ENCODE measurements at regions not wholly inside any gene's neighbourhood (a gene's known extent, or its start where the extent isn't known, plus 50 kb on each side); places are given as distances from the start of the nearest gene placed in this dataset.

- TF ChIP-seq POLR2A (IDR thresholded peaks at IDR 0.05), result no peak
- TF ChIP-seq CTCF (IDR thresholded peaks at IDR 0.05), result no peak
- no peak for TF ChIP-seq POLR2AphosphoS5 (IDR thresholded peaks at IDR 0.05)
These were observed 131.6 kb downstream of the TPRA1 start for GRCh38 chr3:127458696-127459604.

Data from breast epithelium (tissue), 3 donors.